Right ventricle myocardium superior (tissue), 1 donor: ENCODE measurements at regions not wholly inside any gene's neighbourhood (a gene's known extent, or its start where the extent isn't known, plus 50 kb on each side); places are given as distances from the start of the nearest gene placed in this dataset.

Experiments used
- ATAC-seq: fragments of 200-7000 bp; cut with Tn5 transposase; one replicate; pipeline ENCODE4 v1.9.1; 2020; ENCODE audit warnings: mild to moderate bottlenecking; ENCODE audit not compliant: poor library complexity
- DNase-seq: peaks from one replicate; pipeline ENCODE4 v3.0.0-alpha.2; 2020
- intact Hi-C: fragments of 100-400 bp; cut with DNase I; formaldehyde crosslinking; loops from one replicate; pipeline ENCODE4 v1.11.2; 2022
- donor health status: DM: no; HTN: yes; CAD: no; lungs with severe emphysema.

DNA sequence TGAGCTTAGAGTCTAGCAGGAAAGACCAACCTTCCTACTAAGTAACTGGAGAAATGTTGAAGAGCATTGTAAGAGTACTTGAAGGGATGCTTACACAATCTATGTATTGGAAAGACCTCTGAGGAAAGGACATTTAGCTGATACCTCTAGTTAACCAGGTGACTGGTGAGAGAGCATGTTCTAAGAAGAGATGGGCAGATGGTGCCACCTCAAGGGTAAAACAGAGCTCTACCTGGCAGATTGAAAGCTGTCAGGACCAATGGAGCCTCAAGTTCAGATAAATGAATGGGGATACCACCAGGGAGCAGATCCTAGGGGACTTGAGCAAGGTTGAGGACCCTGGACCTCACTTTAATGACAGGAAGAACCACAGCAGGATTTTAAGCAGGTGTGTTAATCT is 196.4 kb downstream of the QDPR start:
- DNase-seq (no peak), ATAC-seq (no peak)
- intact Hi-C loops: no loop called here

DNA sequence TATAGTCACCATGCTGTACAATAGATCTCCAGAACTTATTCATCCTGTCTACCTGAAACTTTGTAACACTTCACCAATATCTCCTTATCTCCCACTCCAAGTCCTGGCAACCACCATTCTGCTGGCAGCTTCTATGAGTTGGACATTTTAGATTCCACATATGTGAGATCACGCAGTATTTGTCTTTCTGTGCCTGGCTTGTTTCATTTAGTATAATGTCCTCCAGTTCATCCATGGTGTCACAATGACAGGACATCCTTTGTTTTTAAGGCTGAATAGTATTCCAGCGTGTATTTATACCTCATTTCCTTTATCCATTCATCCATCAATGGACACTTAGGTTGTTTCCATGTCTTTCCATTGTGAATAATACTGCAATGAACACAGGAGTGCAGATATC is 198.7 kb downstream of the QDPR start:
- intact Hi-C loops: no loop called here
- ATAC-seq: no peak
- DNase-seq: no peak

DNA sequence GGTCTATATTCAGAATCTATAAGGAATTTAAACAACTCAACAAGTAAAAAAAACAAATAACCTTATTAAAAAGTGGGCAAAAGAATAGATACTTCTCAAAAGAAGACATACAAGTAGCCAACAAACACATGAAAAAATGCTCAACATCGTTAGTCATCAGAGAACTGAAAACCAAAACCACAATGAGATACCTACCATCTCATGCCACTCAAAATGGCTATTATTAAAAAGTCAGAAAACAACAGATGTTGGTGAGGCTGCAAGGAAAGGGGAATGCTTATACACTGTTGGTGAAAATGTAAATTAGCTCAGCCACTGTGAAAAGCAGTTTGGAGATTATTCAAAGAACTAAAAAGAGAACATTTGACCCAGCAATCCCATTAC is 201.6 kb downstream of the QDPR start:
- ATAC-seq (no peak), DNase-seq (no peak)
- intact Hi-C loops: no loop called here

DNA sequence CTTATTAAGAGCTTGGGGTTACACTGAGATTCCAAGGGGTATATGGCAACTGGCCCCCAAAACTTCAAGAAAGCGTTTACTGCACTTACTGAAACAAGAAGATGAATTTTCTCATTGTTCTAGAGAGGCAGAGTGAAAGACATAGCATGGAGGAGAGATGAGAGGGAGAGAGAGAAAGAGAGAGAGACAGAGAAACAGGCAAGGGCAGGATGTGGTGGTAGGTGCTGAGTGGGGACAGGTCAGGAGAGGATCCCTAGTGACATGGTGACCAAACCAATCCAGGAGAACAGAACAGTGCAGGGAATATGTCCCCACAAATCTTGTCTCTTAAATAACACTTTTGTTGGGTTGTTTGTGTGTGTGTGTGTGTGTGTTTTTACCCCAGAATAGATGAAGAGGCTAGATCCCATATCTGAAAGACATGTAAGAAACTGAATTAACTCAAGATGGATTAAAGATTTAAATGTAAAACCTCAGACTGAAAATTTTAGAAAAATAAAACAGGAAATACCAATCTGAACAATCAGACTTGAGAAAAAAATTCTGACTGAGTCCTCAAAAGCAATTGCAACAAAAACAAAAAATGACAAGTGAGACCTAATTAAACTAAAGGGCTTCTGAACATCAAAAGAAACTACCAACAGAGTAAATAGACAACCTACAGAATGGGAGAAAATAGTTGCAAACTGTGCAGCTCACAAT is 202.2 kb downstream of the QDPR start:
- no peak for DNase-seq
- ATAC-seq: no peak
- intact Hi-C loops: no loop called here

DNA sequence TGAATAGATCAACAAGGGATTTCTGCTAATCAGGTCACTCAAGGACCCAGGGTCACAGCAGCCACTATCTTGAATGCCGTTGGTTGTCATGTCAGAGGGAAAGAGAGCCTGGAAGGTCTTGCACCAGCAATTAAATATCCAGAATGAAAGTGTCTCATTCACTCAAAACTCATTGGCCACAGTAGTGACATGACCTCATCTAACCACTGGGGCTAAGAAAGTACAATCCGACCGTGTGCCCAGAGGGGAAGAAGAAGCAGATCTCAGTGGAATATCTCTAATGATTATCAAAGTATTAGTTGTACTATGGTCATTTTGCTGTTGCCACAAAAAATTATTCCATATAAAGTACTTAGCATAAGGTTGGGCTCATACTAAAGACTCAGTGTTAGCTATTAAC is 210.0 kb downstream of the QDPR start:
- ATAC-seq: no peak
- no peak for DNase-seq
- intact Hi-C loops: no loop called here

DNA sequence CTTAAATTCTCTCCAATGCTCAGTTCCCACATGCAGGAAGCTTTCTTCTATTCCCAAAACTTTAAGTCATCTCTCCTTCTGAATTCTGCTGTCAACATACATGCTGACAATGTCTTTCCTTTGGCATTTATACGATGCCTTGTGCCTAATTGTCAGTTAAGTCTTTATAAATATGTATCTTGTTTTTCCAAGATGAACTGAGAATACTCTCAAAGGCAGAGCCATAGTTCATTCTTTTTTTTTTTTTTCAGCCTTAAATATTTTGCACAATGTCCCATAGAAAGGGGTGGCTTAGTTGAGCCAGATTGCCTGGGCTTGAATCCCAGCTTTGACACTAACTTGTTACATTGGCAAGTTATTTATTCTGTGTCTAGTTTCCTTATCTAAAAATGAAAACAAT is 210.6 kb downstream of the QDPR start:
- DNase-seq (no peak), ATAC-seq (peak; percentile 25)
- intact Hi-C loops: no loop called here

DNA sequence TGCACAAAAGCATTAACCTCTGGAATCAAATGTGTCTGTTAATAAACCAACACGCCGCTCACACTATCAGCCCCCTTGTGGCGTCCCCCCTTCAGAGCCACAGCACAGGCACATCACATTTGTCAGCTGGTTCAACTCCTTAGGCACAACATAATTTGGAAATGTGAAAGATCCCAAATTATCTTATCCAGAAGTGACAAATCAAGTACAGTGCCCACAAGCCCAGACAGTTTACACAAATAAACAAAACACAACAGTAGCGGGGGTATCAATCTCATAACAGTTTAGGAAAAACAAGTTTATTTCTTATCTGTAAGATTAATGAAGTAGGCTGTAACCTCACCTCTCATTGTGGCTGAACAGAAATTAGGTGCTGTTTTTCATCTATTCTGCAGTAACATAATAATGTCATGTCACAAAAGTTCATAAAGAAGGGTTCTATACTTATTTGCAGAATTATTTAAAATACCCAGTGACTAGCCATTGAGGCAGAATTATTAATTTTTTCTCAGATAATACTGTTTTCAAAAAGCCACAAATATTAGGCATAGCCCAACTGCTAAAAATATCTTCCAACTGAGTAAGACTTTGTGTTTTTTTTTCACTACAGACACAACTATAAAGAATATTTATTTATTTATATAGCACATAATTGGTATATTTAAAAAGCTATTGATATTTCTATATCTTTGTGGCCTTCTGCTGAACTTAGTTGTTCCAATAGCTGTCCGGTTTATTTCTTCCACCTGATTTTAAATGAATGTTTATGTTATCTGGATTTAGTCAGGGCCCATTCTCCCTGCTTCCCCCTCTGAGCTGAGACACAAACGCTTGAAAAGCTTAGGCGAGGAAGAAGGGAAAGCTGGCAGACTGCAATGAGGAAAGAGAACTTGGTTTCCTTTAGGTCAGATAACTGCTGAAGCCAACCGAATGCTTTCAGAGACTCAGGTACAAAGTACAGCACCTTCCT is 214.7 kb downstream of the QDPR start:
- DNase-seq (no peak), ATAC-seq (no peak)
- intact Hi-C loops: no loop called here

DNA sequence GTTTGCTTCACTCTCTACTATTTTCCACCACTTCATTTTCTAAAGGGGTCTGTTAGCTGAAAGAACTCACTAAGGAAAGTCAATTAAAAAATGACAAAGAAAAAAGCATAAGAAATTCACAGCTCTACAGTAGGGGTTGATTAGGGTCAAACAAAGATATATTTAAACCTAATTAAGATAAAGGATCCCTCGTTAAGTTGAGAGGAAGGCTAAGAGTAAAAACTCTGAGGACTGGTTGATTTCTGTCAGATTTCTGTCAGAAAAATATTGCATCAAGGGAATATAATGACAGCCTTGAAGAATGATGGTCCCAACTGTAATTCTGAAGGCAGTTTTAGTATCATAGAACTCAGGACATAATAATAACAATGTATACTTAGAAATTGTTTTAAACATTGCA is 218.0 kb downstream of the QDPR start:
- DNase-seq (no peak), ATAC-seq (no peak)
- intact Hi-C loops: no loop called here

DNA sequence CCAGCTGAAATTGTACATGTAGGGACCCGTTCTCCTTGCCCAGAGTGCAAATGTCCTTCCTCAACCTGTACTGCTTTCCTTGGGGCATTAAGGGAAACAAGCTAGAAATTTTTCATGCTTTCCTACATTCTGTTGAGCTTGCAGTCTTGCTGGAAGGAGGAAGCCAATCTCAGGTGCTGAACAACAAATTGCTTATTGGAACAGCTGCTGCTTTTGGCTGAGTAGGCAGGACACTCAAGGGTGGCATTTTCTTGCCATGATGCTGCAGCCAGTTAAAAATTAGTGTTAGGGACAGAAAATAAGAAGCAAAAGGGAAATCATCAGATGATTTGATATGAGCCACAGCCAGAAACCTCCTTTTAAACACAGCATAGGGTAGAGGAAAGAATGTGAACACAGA is 223.7 kb downstream of the QDPR start:
- no peak for ATAC-seq
- DNase-seq: no peak
- intact Hi-C loops: no loop called here

DNA sequence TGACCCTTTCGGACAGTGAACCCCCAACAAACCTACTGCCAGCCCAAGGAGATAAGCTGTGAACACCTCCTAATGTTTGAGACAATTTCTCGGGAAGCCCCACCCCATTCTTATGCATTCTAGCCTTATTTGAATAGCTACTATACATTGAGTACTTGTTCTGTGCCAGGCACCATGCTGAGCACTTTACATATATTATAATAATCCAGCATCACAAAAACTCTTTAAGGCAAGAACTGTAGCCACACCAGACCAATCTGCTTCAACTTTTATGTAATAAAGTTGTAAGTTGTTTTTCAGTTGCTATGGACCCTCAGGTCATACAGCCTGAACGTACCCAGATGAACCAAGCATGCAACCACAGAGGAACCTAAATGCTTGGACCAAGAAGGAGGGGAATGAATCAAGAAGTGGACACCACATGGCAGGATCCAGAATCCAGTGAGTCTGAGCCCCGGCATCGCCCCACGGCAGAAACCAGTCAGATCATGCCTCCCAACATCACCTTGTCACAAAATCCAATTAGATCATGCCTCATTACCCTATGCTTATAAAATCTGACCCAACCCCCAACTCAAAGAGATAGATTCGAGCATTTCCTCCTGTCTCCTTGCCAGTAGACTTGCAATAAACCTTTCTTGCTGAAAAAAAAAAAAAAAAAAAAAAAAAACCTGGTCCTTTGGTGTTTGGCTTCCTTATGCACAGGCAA is 225.0 kb downstream of the QDPR start:
- intact Hi-C loops: no loop called here
- DNase-seq (no peak), ATAC-seq (no peak)

DNA sequence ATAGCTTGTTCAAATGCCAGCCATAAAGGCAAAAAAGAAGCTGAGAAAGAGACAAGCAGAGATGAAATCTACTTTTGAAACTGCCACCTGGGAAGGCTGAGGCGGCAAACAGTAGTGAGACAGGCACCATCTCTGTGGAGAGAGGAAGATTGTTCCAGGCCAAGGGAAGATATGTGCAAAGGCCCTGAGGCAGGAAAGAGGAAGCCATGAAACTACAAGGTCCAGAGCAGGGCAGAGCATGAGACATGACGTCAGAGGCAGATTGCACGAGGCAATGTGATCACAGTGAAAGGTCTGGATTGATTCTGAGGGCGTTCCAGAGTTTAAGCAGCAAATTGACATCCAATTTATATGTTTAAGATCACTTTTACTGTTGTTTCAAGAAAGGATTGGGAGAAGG is 226.1 kb downstream of the QDPR start:
- DNase-seq (no peak), ATAC-seq (no peak)
- intact Hi-C loops: no loop called here

DNA sequence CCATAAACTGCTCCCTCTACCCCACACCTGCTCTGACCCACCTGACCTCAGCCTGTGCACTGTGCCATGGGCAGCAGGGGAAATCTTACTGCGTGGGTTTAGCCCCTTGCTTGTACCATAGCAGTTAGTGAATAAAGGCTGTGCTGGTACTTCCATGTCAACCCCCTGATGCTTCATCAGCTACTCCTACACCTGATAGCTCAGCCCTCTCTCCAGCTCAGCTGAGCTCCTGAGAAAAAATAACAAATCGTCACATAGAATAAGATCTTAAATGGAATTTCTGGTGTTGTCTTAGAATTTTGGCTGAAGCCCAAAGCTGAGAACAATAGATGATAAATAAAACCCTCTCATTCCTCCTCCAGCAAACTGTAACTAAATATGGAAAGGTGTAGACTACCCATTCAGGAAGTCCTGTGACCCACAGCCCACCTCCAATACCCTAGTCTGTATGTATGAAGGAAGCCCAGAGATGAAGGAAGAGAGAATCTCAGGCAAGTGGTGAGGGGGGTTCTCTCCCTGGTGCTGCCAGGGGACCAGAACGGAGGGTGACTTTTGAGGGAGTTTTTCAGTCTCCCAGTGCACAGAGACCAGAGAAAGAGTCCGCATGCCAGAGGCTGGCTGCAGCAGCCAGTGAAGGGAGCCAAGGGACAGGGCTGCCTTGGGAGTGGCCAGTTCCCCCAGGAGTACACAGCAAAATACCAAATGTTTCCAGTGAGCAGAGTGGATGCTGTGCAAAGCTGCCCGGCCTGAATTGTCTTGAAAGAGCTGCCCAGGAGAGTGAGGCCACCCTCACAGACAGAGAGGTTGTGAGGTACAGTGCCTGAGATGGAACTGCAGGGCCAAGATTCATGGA is 227.3 kb downstream of the QDPR start:
- no peak for DNase-seq
- ATAC-seq: peak; percentile 25
- intact Hi-C loops: no loop called here

DNA sequence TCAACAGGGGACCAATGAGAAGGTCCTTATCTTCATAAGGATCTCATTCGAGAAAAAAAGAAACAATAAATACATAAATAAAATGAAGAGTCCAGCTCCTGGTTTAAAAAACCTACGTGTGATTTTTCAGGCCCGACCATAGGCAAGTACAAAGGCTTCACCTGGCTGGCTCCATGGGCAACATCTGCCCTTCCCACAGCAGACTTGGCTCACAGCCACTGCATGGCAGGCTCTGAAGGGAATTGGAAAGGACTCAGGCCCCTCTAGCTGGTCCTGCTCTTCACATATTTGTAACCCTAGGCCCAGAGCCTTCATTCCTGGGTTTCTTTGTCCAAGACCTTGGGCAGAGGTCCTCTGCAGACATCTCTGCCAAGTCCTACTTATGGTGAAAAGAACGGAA is 228.1 kb downstream of the QDPR start:
- ATAC-seq: peak; percentile 60
- intact Hi-C loops: no loop called here
- DNase-seq: peak; percentile 44

DNA sequence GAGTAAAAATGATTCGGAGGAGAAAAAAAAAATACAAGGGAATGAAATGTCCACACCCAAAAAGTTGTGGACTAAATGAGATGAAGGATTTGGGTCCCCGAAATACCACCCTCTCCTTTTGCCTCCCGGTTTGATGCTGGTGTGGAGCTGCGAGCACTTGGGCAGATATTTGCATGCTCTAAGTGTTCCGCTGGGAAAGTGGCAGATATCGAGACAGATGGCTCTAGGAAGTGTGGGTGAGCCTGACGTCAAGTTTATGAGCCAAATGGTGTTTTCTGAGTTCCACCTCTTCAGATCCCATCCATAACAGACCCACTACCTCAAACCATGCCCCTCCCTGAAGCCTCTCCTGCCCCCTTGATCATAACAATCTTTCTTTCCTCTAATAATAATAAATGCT is 228.6 kb downstream of the QDPR start:
- DNase-seq (no peak), ATAC-seq (no peak)
- intact Hi-C loops: no loop called here

DNA sequence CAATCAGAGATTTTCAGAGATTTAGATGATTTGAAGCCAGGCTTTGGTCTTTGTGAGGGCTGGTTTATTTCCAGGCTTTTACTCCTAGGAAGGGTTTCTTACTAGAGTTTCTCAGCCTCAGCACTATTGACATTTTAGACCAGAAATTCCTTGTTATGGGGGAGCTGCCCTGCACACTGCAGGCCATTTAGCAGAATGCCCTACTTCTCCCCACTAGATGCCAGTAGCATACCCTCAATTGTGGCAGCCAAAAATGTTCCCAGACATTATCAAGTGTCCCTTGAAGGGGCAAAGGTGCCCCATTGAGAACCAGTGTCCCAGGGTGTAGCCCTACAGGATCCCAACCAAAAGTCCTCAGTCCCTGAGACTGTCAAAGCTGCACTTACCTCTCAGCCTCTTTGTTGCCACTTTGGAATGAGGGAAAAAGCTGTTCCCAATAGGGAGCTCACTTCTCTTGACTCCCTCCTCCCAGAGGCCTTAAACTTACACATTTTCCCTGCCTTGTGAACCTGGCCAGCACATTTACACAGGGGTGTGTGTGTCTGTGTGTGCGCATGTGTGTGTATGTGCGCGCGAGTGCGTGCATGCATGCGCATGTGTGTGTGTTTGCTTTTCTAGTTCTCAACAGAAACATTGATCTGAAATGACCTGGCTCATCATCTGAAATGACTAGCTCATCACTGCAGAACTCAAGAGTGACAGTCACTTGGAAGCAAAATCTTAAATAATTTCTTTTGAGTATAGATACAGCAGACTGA is 231.4 kb downstream of the QDPR start:
- no peak for ATAC-seq

DNA sequence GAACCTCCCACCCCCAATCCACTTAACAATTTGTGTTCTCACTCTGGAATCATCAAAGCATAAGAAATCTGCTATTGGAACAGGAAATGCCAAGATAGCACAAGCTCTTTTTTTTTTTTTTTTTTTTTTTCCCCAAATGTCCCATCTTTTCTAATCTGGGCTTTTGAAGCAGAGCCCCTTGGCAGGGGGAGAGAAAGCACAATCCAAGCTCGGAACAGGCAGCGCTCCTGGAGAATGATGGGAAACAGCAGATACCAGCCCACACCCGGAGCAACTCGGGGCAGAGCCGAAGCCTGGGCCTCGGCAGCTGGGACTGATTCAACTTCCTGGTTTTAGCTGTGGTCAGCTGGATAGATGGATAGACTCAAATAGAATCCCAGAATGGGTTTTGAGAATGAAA is 235.1 kb downstream of the QDPR start:
- peak; percentile 62 for DNase-seq
- ATAC-seq: peak; percentile 65
- intact Hi-C loops: no loop called here

More for the DNA sequence above, 231.4 kb downstream of the QDPR start:
- intact Hi-C loops: no loop called here
- DNase-seq: no peak

DNA sequence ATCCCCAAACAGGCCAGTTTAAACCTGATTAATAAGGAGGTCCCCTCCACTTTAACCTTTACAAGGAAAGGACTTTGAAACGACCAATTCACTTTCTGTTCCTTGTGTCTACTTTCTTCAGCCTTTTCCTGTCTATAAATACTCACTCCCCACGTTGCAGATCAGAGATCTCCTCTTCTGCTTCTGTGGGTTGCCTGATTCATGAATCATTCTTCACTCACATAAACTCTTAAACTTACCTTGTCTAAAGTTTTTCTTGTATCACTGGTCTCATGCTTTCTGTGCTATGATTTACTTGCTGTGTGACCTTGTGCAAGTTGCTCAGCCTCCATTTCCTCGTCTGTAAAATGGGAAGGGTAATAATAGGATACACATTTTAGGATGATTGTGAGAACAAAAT is 236.1 kb downstream of the QDPR start:
- no peak for DNase-seq
- intact Hi-C loops: no loop called here
- no peak for ATAC-seq

DNA sequence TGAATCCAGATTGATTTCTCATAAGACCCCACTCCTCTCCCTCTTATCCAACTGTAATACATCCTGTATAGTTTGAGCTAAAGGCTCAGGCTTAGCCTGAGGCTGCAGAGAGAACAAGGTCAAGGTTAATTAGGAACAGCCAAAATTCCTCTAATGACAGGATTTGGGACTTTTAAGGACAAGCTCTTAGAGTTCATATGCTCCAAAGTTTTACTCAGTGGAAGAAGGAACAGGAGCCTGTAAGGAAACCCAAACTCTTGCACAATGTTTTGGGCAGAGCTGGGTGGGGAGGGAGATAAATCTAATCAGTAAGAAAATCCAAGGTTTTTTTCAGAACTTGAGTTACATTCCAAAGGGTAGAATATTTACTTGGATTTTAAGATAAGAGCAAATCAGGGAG is 238.8 kb downstream of the QDPR start:
- intact Hi-C loops: no loop called here
- DNase-seq: no peak
- peak; percentile 55 for ATAC-seq
